Uterus (tissue), 3 donors: ENCODE measurements at regions not wholly inside any gene's neighbourhood (a gene's known extent, or its start where the extent isn't known, plus 50 kb on each side); places are given as distances from the start of the nearest gene placed in this dataset.

ENCODE experiments used
- DNase-seq, 2 donors: peaks; one replicate each; pipeline ENCODE4 v3.0.0-alpha.2; 2019 to 2020
- H3K27ac ChIP-seq, 2 donors: fragments of 200-600 bp; sonication (generic); 1 replicate in 1 of 2; 2 replicates in 1 of 2; pipeline ENCODE4 v1.5.1; 2016 to 2018
- H3K27me3 ChIP-seq, 2 donors: fragments of 200-600 bp; sonication (generic); one replicate each; pipeline ENCODE4 v1.5.1; 2018 to 2019; ENCODE audit warnings: control low read depth in 1 of 2
- H3K36me3 ChIP-seq, 2 donors: fragments of 200-600 bp; sonication (generic); one replicate each; pipeline ENCODE4 v1.5.1; 2019; ENCODE audit warnings: control low read depth in 1 of 2
- H3K4me1 ChIP-seq, 2 donors: fragments of 200-600 bp; sonication (generic); one replicate each; pipeline ENCODE4 v1.5.1; 2018 to 2019; ENCODE audit warnings: control low read depth in 1 of 2
- H3K4me3 ChIP-seq, 2 donors: fragments of 200-600 bp; sonication (generic); 1 replicate in 1 of 2; 2 replicates in 1 of 2; pipeline ENCODE4 v1.5.1; 2018 to 2019; ENCODE audit warnings: mild to moderate bottlenecking in 1 of 2
- H3K9me3 ChIP-seq, 2 donors: fragments of 200-600 bp; sonication (generic); one replicate each; pipeline ENCODE4 v1.5.1; 2019; ENCODE audit warnings: control low read depth in 1 of 2
- CTCF ChIP-seq, 4 experiments: fragments of 200-600 bp in 2 of 4; fragments of 450-650 bp in 2 of 4; sonication (generic) in 2 of 4; IDR thresholded peaks; one replicate each; pipeline ENCODE4 v1.5.1; 2016 to 2019; ENCODE audit warnings: antibody characterized with exemption in 4 of 4, mild to moderate bottlenecking in 2 of 4, moderate library complexity in 1 of 4
- POLR2A ChIP-seq, 2 donors: fragments of 450-650 bp; IDR thresholded peaks; one replicate each; pipeline ENCODE4 v1.6.1; 2016; ENCODE audit warnings: antibody characterized with exemption in 2 of 2, mild to moderate bottlenecking in 1 of 2, moderate library complexity in 1 of 2
- intact Hi-C: fragments of 100-400 bp; cut with DNase I; formaldehyde crosslinking; loops from one replicate; pipeline ENCODE4 v1.15.1; 2023; ENCODE audit warnings: low total_unique reads
- donor health status: DM: yes; HTN: yes; CAD: no.

DNA sequence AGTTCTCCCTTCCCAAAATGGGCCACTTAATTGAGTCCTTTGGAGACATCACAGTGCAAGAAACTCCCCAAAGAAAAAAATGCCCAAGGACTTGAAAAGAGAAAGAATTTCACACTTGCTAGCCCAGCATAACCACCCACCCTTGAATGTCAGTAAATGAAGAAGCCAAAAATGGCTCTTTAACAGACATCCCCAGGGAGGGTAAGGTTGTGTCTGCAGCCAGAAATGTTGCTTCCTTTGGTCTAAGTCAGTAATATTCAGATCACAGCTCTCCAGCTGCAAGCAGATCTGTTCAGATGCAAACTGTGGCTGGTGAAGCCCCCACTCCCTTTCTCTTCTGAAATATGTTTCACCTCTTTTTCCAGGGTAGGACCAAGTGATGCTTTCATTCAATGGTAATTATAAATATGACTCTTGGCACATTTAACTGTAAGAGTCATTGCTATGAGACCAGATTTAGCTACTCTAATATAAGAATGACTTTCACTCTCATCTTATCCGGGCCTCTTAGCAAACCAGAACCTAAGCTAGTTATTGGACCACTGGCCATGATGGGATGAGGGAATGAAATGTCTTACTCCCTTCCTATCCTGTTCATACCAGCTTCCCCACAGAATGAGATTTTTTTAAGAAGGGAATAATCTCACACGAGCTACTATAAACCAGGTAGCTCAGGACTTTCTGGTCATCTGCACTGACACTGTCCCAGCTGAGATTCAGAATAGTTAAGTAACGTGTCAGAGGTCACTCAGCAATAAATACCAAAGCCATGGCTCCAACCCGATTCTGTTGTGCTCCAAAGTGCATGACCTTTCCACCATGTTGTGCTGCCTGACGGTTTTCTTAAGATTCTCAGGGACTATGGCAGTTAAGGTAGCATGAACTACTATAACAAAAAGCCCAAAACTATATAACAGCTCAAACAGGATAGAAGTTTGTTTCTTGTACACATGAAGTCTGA, 234.1 kb downstream of the FOXO1 start:
- no peak for TF ChIP-seq POLR2A (IDR thresholded peaks at IDR 0.05)
- TF ChIP-seq CTCF (IDR thresholded peaks at IDR 0.05), result no peak
- Histone ChIP-seq H3K9me3 (no peaks in the 10 kb centered on the region), H3K27me3 (no peaks in the 10 kb centered on the region), H3K27ac (peak overlapping the region in 1 of 2 donors; percentile 11), H3K4me3 (no peak overlapping the region), H3K4me1 (no peaks in the 10 kb centered on the region), H3K36me3 (no peaks in the 10 kb centered on the region)
- DNase-seq, result no peak
- intact Hi-C loops, result no loop called here

DNA sequence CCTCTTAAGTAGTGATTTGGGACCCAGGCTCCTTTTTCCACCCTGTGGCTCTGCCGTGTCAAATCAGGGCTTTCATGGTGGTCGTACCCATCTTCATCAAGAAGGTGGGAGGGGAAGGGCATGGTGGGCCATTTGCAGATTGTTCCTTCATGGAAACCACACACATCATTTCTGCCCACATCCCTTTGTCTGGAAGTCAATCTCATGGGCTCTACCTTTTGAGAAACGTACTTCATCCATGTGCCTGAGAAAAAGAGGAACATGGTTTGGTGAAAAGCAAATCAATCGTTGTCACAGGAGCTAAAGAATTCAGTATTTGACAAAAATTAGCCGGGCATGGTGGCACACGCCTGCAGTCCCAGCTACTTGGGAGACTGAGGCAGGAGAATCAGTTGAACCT, 233.4 kb downstream of the FOXO1 start:
- TF ChIP-seq POLR2A (IDR thresholded peaks at IDR 0.05) (no peak), CTCF (IDR thresholded peaks at IDR 0.05) (no peak)
- intact Hi-C loops, result no loop called here
- no peak overlapping the region for H3K4me3 ChIP-seq
- H3K4me1 ChIP-seq, result peaks cover 0 to 2% of the 10 kb centered on the region in 2 donors
- H3K27me3 ChIP-seq, result no peaks in the 10 kb centered on the region
- H3K27ac ChIP-seq, result no peak overlapping the region
- no peaks in the 10 kb centered on the region for H3K36me3 ChIP-seq
- no peak for DNase-seq
- H3K9me3 ChIP-seq, result no peaks in the 10 kb centered on the region

DNA sequence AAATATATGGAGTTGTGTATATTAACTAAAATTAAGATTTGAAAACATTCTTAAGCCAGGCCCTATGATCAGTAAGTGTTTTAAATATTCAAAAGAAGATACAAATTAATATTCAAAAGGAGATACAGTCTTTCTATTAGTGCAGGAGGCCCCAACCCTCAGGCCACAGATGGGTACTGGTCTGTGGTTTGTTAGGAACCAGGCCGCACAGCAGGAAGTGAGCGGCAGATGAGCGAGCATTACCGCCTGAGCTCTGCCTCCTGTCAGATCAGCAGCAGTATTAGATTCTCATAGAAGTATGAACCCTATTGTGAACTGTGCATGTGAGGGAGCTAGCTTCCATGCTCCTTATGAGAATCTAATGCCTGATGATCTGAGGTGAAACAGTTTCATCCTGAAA, 232.9 kb downstream of the FOXO1 start:
- Histone ChIP-seq H3K36me3 (no peaks in the 10 kb centered on the region), H3K9me3 (no peaks in the 10 kb centered on the region), H3K4me1 (peaks cover 0 to 5% of the 10 kb centered on the region in 2 donors), H3K4me3 (no peak overlapping the region), H3K27ac (no peak overlapping the region), H3K27me3 (no peaks in the 10 kb centered on the region)
- no peak for DNase-seq
- intact Hi-C loops, result no loop called here
- no peak for TF ChIP-seq POLR2A (IDR thresholded peaks at IDR 0.05)
- TF ChIP-seq CTCF (IDR thresholded peaks at IDR 0.05), result no peak

DNA sequence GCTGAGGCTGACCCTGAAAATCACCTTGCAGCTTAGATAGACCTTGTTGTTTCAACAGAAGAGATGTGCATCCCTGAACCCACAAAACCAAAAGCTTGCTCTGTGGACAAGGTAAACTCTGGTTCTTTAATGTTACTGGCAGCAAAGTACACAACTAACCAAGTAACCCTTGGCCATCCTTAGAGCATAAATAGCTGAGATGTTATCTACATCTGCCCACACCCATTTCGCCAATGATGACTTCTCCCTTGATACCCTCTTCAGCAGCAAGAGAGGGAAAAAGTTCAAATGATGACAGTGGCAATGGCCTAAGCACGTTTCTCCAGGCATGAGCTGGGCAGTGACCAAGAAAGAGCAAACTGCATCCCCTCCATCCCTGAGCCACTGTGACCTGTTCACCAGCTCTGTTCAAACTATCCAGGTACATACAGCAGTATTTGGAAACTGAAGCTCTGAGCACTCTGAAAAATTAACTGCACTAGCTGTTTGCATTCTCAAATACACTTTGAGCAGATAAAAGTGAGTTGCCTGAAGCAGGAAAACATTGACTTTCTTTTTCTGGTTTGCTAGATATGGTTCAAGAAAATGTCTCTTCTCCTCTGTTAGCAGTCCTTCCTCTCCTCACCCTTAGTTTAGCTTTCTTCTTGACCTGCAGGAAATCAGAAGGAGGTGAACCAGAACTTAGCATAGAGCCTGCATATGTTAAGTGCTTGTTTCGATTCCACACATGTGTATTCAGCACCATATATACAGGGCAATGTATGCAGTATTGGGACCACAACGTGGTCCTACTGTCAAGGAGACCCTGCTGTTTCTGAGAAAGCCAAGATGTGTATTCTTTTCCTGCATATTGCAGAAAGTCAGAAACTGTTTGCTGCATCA, 231.7 kb downstream of the FOXO1 start:
- no peaks in the 10 kb centered on the region for H3K27me3 ChIP-seq
- H3K4me1 ChIP-seq, result peaks cover 0 to 5% of the 10 kb centered on the region in 2 donors
- no peak for DNase-seq
- intact Hi-C loops, result no loop called here
- no peak overlapping the region for H3K27ac ChIP-seq
- H3K9me3 ChIP-seq, result no peaks in the 10 kb centered on the region
- TF ChIP-seq POLR2A (IDR thresholded peaks at IDR 0.05) (no peak), CTCF (IDR thresholded peaks at IDR 0.05) (no peak)
- no peaks in the 10 kb centered on the region for H3K36me3 ChIP-seq
- no peak overlapping the region for H3K4me3 ChIP-seq
